ENCODE measurements at regions not wholly inside any gene's neighbourhood (a gene's known extent, or its start where the extent isn't known, plus 50 kb on each side); places are given as distances from the start of the nearest gene placed in this dataset.

- H3K4me2 ChIP-seq (ENCODE audit: unreplicated experiment), result no peak overlapping the region
- no peaks in the 10 kb centered on the region for H3K9me3 ChIP-seq (ENCODE audit: low read depth)
- H3F3A ChIP-seq (ENCODE audit: insufficient read depth), result no peaks in the 10 kb centered on the region
- in situ Hi-C loops (cut with MboI), result no loop called here
- 21 to 22% methylated on average over 7 of the region's 7 CpGs for WGBS, 2 experiments (ENCODE audit: low coverage in 1 of 2, low lambda C conversion rate in 2 of 2, missing lambda C conversion rate in 2 of 2)
- H3K79me2 ChIP-seq (ENCODE audit: insufficient read depth), result no peaks in the 10 kb centered on the region
- H3K4me1 ChIP-seq (ENCODE audit: insufficient read depth), result no peaks in the 10 kb centered on the region
- H3K36me3 ChIP-seq (ENCODE audit: low read depth), result no peaks in the 10 kb centered on the region
- no peaks in the 10 kb centered on the region for H3K27me3 ChIP-seq (replicated peaks; ENCODE audit: insufficient read depth)
- H2AFZ ChIP-seq, result no peak overlapping the region
- H4K20me1 ChIP-seq (ENCODE audit: insufficient read depth), result no peaks in the 10 kb centered on the region
- TF ChIP-seq EZH2 (IDR thresholded peaks at IDR 0.05; ENCODE audit: insufficient read depth, poor library complexity, severe bottlenecking) (no peak), EZH2phosphoT487 (IDR thresholded peaks at IDR 0.05; ENCODE audit: insufficient read depth, low read depth) (no peak)
- H3K9ac ChIP-seq, result no peak overlapping the region
- H3K4me3 ChIP-seq, result no peak overlapping the region
- DNase-seq, result no peak
- no peaks in the 10 kb centered on the region for H3K9me2 ChIP-seq (ENCODE audit: insufficient read depth)
- H3K27ac ChIP-seq, result no peak overlapping the region
Observed at GRCh38 chr16:77057161-77057774, 133.7 kb upstream of the MON1B start.

GRCh38 chr16:77059446-77059845 lies 131.5 kb upstream of the MON1B start:
- TF ChIP-seq EZH2phosphoT487 (IDR thresholded peaks at IDR 0.05; ENCODE audit: insufficient read depth, low read depth) (no peak), EZH2 (IDR thresholded peaks at IDR 0.05; ENCODE audit: insufficient read depth, poor library complexity, severe bottlenecking) (no peak)
- H3K9me2 ChIP-seq (ENCODE audit: insufficient read depth), result no peaks in the 10 kb centered on the region
- H3K9ac ChIP-seq, result no peak overlapping the region
- H3K27ac ChIP-seq, result no peak overlapping the region
- no peak overlapping the region for H3K4me3 ChIP-seq
- H3K4me1 ChIP-seq (ENCODE audit: insufficient read depth), result no peaks in the 10 kb centered on the region
- H2AFZ ChIP-seq, result no peak overlapping the region
- H3K9me3 ChIP-seq (ENCODE audit: low read depth), result no peaks in the 10 kb centered on the region
- no peaks in the 10 kb centered on the region for H4K20me1 ChIP-seq (ENCODE audit: insufficient read depth)
- H3K79me2 ChIP-seq (ENCODE audit: insufficient read depth), result no peaks in the 10 kb centered on the region
- no peaks in the 10 kb centered on the region for H3K36me3 ChIP-seq (ENCODE audit: low read depth)
- in situ Hi-C loops (cut with MboI), result no loop called here
- no peaks in the 10 kb centered on the region for H3K27me3 ChIP-seq (replicated peaks; ENCODE audit: insufficient read depth)
- no peak for DNase-seq
- H3F3A ChIP-seq (ENCODE audit: insufficient read depth), result no peaks in the 10 kb centered on the region
- H3K4me2 ChIP-seq (ENCODE audit: unreplicated experiment), result no peak overlapping the region

GRCh38 chr16:77060614-77061013 lies 130.4 kb upstream of the MON1B start:
- DNase-seq, result no peak
- in situ Hi-C loops (cut with MboI), result no loop called here
- TF ChIP-seq EZH2phosphoT487 (IDR thresholded peaks at IDR 0.05; ENCODE audit: insufficient read depth, low read depth), result no peak
- TF ChIP-seq EZH2 (IDR thresholded peaks at IDR 0.05; ENCODE audit: insufficient read depth, poor library complexity, severe bottlenecking), result no peak
- Histone ChIP-seq H3K27ac (no peak overlapping the region), H2AFZ (no peak overlapping the region), H4K20me1 (ENCODE audit: insufficient read depth) (no peaks in the 10 kb centered on the region), H3K4me2 (ENCODE audit: unreplicated experiment) (no peak overlapping the region), H3K9ac (no peak overlapping the region), H3K9me3 (ENCODE audit: low read depth) (no peaks in the 10 kb centered on the region), H3K4me3 (no peak overlapping the region), H3K79me2 (ENCODE audit: insufficient read depth) (no peaks in the 10 kb centered on the region), H3K27me3 (replicated peaks; ENCODE audit: insufficient read depth) (no peaks in the 10 kb centered on the region), H3F3A (ENCODE audit: insufficient read depth) (no peaks in the 10 kb centered on the region), H3K4me1 (ENCODE audit: insufficient read depth) (no peaks in the 10 kb centered on the region), H3K9me2 (ENCODE audit: insufficient read depth) (no peaks in the 10 kb centered on the region), H3K36me3 (ENCODE audit: low read depth) (no peaks in the 10 kb centered on the region)
- 3 to 9% methylated on average over 1 of the region's 1 CpG for WGBS, 2 experiments (ENCODE audit: low coverage in 1 of 2, low lambda C conversion rate in 2 of 2, missing lambda C conversion rate in 2 of 2)

- Histone ChIP-seq H3K27me3 (replicated peaks; ENCODE audit: insufficient read depth) (no peaks in the 10 kb centered on the region), H3K9me3 (ENCODE audit: low read depth) (no peaks in the 10 kb centered on the region), H3K27ac (no peak overlapping the region), H3K9ac (no peak overlapping the region), H3F3A (ENCODE audit: insufficient read depth) (no peaks in the 10 kb centered on the region), H3K36me3 (ENCODE audit: low read depth) (no peaks in the 10 kb centered on the region), H3K4me1 (ENCODE audit: insufficient read depth) (no peaks in the 10 kb centered on the region), H3K9me2 (ENCODE audit: insufficient read depth) (no peaks in the 10 kb centered on the region), H3K4me3 (no peak overlapping the region), H2AFZ (no peak overlapping the region), H3K4me2 (ENCODE audit: unreplicated experiment) (no peak overlapping the region), H4K20me1 (ENCODE audit: insufficient read depth) (no peaks in the 10 kb centered on the region), H3K79me2 (ENCODE audit: insufficient read depth) (no peaks in the 10 kb centered on the region)
- in situ Hi-C loops (cut with MboI), result no loop called here
- DNase-seq, result no peak
- WGBS, 2 experiments (ENCODE audit: low coverage in 1 of 2, low lambda C conversion rate in 2 of 2, missing lambda C conversion rate in 2 of 2), result 28% methylated on average over 11 of the region's 11 CpGs
- TF ChIP-seq EZH2 (IDR thresholded peaks at IDR 0.05; ENCODE audit: insufficient read depth, poor library complexity, severe bottlenecking) (no peak), EZH2phosphoT487 (IDR thresholded peaks at IDR 0.05; ENCODE audit: insufficient read depth, low read depth) (no peak)
Observed at GRCh38 chr16:77062878-77063675, 127.9 kb upstream of the MON1B start.
